Cardiac muscle cell (in vitro differentiated cells and primary cell): ENCODE measurements at regions not wholly inside any gene's neighbourhood (a gene's known extent, or its start where the extent isn't known, plus 50 kb on each side); places are given as distances from the start of the nearest gene placed in this dataset.

ENCODE experiments used
- DNase-seq, 2 donors: peaks; one replicate each; pipeline versions ENCODE4 v3.0.0 to v3.0.0-alpha.2; 2010 to 2017; ENCODE audit warnings: low read depth in 1 of 2, low spot score in 1 of 2
- H3K27ac ChIP-seq: fragments of 200-600 bp; sonication (generic); 2 replicates; pipeline ENCODE4 v1.5.1; 2016
- H3K27me3 ChIP-seq: fragments of 200-600 bp; sonication (generic); 2 replicates; pipeline ENCODE4 v1.6.0; 2016; ENCODE audit warnings: control low read depth
- H3K36me3 ChIP-seq: fragments of 200-600 bp; sonication (generic); 2 replicates; pipeline ENCODE4 v1.5.1; 2016; ENCODE audit warnings: control low read depth
- H3K4me1 ChIP-seq: fragments of 200-600 bp; sonication (generic); 2 replicates; pipeline ENCODE4 v1.8.1; 2017; ENCODE audit warnings: low read depth, mild to moderate bottlenecking, mixed run types
- H3K4me3 ChIP-seq: fragments of 200-600 bp; sonication (generic); 2 replicates; pipeline ENCODE4 v1.5.1; 2016; ENCODE audit warnings: mild to moderate bottlenecking
- H3K9me3 ChIP-seq: fragments of 200-600 bp; sonication (generic); 2 replicates; pipeline ENCODE4 v1.5.1; 2017; ENCODE audit warnings: low read depth, mild to moderate bottlenecking, control low read depth
- TF ChIP-seq, protein P1 (sequence below): IDR thresholded peaks from 2 replicates; pipeline ENCODE4 v1.5.1; 2012; ENCODE audit warnings: low read depth, mild to moderate bottlenecking, low read length

- Histone ChIP-seq H3K4me1 (no peaks in the 10 kb centered on the region), H3K27me3 (no peaks in the 10 kb centered on the region), H3K9me3 (no peaks in the 10 kb centered on the region), H3K27ac (no peak overlapping the region), H3K36me3 (no peaks in the 10 kb centered on the region), H3K4me3 (no peak overlapping the region)
- TF ChIP-seq, protein P1, sequence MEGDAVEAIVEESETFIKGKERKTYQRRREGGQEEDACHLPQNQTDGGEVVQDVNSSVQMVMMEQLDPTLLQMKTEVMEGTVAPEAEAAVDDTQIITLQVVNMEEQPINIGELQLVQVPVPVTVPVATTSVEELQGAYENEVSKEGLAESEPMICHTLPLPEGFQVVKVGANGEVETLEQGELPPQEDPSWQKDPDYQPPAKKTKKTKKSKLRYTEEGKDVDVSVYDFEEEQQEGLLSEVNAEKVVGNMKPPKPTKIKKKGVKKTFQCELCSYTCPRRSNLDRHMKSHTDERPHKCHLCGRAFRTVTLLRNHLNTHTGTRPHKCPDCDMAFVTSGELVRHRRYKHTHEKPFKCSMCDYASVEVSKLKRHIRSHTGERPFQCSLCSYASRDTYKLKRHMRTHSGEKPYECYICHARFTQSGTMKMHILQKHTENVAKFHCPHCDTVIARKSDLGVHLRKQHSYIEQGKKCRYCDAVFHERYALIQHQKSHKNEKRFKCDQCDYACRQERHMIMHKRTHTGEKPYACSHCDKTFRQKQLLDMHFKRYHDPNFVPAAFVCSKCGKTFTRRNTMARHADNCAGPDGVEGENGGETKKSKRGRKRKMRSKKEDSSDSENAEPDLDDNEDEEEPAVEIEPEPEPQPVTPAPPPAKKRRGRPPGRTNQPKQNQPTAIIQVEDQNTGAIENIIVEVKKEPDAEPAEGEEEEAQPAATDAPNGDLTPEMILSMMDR: no peak
- DNase-seq: peak in 1 of 2 donors; percentile 22
Observed at GRCh38 chr11:109306322-109306721, 115.7 kb upstream of the C11orf87 start.

DNA sequence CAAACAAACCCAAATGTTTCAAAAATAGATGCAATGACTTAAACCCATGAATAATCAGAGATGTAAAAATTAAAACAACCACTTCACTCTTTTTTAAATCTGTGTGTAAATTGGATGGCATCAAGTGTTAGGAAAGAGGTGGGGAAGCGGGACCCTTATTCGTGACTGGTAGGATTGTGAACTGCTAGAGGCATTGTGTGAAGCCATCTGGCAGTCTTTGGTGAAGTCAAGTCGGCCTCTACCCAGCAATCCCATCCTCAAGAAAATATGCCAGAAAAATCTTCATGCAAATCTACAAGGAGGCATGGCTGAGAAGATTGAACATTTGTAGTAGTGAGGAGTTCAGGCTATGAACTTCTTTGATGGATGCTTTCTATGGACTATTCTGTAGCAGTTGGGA, 114.6 kb upstream of the C11orf87 start:
- Histone ChIP-seq H3K27ac (no peak overlapping the region), H3K9me3 (no peaks in the 10 kb centered on the region), H3K4me1 (no peaks in the 10 kb centered on the region), H3K36me3 (no peaks in the 10 kb centered on the region), H3K4me3 (no peak overlapping the region), H3K27me3 (no peaks in the 10 kb centered on the region)
- DNase-seq: no peak
- TF ChIP-seq, protein P1: no peak

DNA sequence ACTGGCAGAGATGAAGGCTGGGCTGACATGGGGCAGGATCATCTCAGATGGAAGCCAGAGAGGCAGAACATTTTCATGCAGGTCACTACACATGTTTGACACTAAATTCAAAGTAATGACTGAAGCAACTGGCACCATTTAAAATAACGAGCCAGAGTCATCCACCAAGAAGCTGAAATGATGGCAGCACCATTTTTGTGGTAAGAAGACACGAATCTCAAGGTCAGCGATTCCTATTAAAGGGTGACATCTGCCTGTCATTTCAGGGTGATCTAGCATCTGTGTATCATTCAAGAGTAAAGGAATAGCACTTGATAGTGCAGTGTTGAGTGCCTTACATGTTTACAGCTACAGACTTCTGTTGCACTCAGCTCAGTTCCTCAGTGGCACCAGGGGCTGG, 113.4 kb upstream of the C11orf87 start:
- no peaks in the 10 kb centered on the region for H3K27me3 ChIP-seq
- TF ChIP-seq, protein P1: no peak
- H3K4me3 ChIP-seq: no peak overlapping the region
- H3K9me3 ChIP-seq: no peaks in the 10 kb centered on the region
- H3K27ac ChIP-seq: no peak overlapping the region
- H3K36me3 ChIP-seq: no peaks in the 10 kb centered on the region
- H3K4me1 ChIP-seq: no peaks in the 10 kb centered on the region
- DNase-seq: no peak

- H3K9me3 ChIP-seq: no peaks in the 10 kb centered on the region
- no peak overlapping the region for H3K27ac ChIP-seq
- H3K4me3 ChIP-seq: no peak overlapping the region
- TF ChIP-seq, protein P1: no peak
- no peaks in the 10 kb centered on the region for H3K36me3 ChIP-seq
- no peaks in the 10 kb centered on the region for H3K4me1 ChIP-seq
- peak; percentile 5 to 82 for DNase-seq
- H3K27me3 ChIP-seq: no peaks in the 10 kb centered on the region
Observed at GRCh38 chr11:109309153-109309552, 112.8 kb upstream of the C11orf87 start.

- TF ChIP-seq, protein P1: no peak
- no peaks in the 10 kb centered on the region for H3K4me1 ChIP-seq
- no peaks in the 10 kb centered on the region for H3K9me3 ChIP-seq
- no peak overlapping the region for H3K27ac ChIP-seq
- H3K36me3 ChIP-seq: no peaks in the 10 kb centered on the region
- H3K27me3 ChIP-seq: no peaks in the 10 kb centered on the region
- H3K4me3 ChIP-seq: no peak overlapping the region
- no peak for DNase-seq
Observed at GRCh38 chr11:109317726-109318125, 104.3 kb upstream of the C11orf87 start.

GRCh38 chr11:109320595-109320994, 101.4 kb upstream of the C11orf87 start:
- DNase-seq: peak in 1 of 2 donors; percentile 59
- H3K9me3 ChIP-seq: no peaks in the 10 kb centered on the region
- H3K4me3 ChIP-seq: no peak overlapping the region
- no peaks in the 10 kb centered on the region for H3K4me1 ChIP-seq
- H3K27me3 ChIP-seq: no peaks in the 10 kb centered on the region
- H3K27ac ChIP-seq: no peak overlapping the region
- TF ChIP-seq, protein P1: no peak
- H3K36me3 ChIP-seq: no peaks in the 10 kb centered on the region
